GM21723 (cell line): ENCODE measurements at regions not wholly inside any gene's neighbourhood (a gene's known extent, or its start where the extent isn't known, plus 50 kb on each side); places are given as distances from the start of the nearest gene placed in this dataset.

Source experiments
- ATAC-seq: cut with Tn5 transposase; IDR thresholded peaks from one replicate; pipeline ENCODE4 v1.9.1; 2021; ENCODE audit warnings: mild to moderate bottlenecking, moderate library complexity; ENCODE audit not compliant: unreplicated experiment

DNA sequence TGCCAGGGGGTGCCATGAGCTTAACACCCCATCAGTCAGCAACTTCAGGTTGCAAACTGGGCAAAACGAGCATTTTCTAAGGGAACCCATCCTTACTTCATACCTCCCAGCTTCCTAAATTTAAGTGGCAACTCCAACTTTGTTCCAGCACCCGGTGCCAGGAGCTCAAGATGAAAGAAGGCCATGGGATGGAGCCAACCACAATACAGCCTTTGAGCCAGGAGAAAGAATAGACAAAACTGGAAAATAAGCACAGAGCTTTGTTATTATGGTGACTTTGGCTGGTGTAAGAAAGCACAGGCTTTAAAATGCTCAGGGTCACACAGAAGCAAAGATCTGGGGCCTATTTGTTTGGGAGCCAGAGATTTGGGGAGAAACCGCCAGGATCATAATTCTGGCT, 388.7 kb upstream of the MGMT start:
- ATAC-seq = no peak

DNA sequence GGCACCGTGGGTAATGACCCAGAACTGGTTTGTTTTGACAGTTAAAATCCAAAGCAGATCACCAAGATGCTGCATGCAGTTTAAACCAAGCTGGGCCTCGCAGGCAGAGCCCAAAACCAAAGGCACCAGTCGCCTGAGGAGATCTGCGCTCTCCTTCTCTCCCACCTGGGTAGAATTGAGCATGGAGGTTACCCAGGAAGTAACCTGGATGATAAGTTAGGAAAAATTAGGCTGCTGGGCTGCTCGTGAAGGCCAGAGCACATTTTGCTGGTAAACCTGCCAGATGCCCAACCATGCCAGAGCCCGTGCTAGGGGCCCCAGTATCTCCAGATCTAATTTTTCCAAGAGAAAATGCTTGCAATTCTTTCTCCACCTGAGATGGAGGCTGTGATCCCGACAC, 388.3 kb upstream of the MGMT start:
- ATAC-seq = no peak

DNA sequence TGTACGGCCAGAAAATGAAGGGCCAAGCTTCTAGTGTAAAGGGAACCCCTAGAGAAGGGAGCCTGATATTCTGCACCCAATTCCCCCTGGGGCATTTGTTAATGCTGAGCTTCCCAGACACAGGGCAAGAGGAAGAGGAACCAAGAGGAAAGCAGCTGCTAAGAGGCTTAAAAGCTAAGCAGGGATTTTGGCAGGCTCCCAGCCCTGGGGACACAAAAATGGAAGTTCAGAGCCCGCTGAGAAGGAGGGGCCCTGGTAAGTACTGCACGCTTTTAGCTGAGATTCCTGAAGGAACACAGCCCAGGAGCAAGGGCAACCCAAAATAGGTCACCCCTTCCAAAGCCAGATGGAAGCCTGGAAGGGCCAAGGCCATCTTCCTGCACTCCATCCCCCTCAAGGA, 387.3 kb upstream of the MGMT start:
- ATAC-seq = no peak

DNA sequence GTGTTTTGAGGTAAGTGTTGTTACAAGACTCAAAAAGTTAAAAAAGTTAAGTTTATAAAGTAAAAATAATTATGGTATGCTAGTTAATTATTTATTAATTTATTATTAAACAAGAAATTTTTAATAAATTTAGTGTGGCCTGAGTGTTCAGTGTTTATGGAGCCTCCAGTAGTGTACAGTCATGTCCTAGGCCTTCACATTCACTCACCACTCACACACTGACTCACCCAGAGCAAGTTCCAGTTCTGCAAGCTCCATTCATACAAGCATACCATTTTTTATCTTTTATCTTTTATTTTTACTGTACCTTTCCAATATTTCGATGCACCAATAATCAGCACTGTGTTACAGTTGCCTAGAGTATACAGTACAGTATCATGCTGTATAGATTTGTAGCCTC, 381.2 kb upstream of the MGMT start:
- no peak for ATAC-seq

DNA sequence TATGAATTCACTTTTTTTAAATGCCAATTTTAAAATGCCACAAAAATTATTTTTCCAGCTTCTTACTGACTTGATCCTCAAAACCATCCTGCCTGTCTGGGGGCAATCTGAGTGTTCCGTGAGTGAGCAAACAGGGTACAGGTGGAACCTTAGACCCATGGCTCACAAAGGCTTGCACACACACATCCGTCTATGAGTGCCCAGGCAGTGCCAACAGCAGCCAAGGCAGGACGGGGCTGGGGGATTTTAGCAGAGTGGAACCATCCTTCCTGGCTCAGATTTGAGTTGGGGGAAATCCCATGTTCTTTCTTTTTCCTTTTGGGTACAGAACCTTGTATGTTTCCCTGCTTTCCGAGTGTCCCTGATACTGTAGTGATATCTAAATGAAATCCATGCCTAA, 377.7 kb upstream of the MGMT start:
- ATAC-seq = no peak

DNA sequence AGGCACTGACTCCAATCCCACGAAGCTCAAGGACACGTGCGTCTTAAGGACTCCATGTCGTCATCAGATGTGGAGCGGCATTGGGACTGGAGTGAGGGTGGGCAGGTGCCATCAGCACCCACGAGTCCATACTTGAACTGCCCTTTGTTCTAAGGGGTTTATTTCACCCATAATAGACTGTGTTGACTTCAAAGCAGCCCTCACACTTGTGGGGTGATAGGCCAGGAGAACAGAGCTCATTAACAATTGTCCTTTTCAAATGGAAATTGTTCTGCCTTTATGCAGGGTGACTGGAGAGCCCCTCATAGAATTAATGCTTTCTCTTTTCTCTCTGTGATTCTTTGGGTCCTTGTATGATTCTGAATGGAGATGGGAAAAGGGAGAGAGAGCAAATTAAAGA, 376.9 kb upstream of the MGMT start:
- no peak for ATAC-seq

DNA sequence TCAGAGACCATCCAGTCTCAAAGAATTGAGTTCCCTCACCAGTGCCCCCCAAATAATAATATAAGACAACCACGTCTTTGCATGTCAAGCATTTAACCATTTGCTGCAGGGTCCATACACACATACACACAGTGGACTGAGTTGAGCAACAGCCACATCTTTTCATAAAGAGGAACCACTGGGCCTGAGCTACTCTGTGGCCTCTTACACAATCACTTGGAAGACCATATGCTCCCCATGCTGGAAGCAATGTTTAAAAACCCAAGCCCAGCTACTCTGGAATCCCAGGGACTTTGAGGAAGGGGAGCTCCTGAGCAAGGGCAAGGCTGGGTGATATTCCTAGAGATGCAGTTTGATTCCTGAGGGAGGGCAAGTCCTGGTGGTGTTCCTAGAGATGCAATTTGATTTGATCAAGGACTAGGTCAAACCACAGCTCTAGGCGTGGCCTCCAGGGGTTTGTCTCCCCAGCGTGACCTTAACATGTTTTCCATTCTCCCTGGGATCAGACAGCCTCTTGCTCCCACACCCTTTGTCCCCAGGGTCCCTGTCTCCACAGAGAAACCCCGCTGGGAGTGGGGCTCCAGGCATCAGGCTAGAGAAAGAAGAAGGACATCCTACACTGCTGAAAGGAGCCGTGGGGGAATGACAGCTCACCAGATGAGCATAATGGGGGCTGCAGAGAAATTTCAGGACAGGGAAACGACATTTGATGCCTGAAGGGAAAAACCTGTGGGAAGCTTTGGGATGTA, 376.2 kb upstream of the MGMT start:
- no peak for ATAC-seq

DNA sequence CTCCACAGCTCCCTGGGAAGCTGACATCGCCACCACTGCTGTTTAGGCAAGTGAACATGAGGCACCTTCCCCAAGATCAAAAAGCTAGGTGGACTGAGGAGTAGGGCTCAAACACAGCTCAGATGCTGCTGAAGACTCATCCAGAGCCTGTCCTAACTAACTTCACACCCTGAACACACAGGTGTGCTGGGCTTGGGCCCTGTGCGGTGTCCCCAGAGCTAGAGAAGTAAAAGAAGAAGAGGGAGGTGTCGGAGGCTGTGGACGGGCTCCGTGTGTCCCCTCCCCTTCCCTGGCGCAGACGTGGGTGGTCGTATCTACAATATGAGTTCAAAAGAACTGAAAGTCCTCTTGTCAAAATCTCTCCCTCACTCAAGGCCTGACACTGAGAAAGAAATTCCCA, 373.4 kb upstream of the MGMT start:
- no peak for ATAC-seq

DNA sequence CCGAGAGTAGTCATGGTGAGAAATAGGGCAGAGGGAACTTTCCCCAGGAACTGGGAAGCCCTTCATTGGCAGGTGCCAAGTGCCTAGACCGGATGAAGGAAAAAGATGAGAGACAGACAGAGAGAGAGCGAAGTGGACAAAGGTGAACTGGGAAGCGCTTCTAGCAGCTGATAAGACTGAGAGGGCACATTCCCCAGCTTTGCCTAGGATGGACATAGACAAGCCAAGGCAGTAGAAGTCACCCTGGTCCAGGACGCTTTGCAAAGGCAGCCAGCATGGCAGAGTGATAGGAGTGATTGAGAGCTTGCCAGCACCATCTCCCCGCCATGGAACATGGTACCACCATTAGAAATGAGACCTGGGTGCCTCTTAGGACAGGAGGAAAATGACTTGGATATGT, 372.8 kb upstream of the MGMT start:
- no peak for ATAC-seq

DNA sequence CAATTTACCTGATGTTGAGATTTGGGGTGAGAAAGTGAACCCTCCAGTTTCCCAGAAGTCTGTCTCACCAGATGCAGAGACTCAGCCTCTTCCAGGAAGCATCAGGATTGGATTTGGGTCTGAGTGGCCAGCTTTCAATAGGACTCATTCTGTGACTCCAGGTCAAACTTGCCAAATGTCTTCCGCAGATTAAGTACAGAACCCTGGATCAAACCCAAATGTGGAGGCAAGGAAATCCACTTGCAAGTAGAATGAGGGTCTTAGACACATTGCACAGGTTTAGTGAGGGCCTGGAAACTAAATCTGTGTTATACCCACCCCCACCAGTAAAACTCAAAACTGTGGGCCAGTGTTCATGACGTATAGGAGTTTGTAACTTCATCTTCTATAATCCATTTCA, 372.2 kb upstream of the MGMT start:
- ATAC-seq = no peak

DNA sequence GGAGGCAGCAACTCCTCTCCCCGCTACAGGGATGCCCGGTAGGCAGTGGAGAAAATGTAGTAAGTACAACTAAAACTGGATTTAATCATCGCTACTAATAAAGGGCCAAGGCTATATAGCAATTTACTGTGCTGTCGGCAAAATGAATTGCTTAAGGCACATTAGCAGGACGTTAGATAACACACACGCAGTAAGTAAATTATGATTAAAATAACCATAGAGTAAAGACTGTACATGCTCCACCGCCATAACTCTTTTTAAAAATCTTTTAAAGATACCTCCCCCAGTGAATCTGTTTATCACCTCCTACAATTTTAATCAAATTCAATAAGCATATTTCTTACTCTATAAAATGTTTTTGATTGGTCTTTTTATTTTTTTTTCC, 371.4 kb upstream of the MGMT start:
- ATAC-seq = no peak

DNA sequence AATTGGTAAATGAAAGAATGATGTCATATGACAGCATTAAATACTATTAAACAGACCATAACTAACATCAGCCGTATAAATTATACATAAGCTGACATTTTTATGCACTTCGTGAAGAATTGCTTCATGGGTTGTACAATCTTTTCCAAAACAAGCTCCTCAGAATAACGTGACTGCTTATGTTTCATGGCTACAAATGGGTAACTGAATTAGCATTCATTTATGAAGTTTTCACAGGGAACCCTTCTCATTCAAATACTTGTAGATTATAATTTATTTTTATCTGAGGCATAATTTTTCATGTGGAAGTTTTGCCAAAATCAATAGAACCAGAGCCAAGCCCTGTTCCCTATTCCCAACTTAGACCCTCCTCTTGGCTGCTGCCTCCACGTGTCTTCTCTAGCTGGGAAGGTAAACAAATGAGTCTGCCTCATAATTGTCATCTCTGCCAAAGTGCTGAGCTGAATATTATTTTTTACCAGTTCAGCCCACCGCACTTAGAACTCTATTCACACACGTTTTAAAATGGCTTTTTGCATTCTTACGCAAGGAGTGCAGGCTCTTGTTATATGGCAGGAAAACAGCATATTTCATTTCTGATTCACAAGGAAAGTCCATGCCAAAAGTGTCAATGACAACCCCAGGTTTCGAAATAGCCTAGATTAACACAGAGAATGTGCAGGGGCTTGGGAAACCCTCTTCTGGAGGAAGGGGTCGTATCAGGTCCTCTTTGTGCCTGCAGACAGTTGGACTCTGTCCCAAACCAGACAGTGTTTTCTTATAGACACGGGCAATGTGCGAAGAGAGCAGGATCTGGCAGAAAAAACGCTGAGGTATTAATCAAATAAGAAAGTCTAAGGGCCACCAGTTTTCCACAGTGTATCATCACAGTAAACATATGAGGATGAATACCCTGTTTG, 370.7 kb upstream of the MGMT start:
- ATAC-seq = no peak

DNA sequence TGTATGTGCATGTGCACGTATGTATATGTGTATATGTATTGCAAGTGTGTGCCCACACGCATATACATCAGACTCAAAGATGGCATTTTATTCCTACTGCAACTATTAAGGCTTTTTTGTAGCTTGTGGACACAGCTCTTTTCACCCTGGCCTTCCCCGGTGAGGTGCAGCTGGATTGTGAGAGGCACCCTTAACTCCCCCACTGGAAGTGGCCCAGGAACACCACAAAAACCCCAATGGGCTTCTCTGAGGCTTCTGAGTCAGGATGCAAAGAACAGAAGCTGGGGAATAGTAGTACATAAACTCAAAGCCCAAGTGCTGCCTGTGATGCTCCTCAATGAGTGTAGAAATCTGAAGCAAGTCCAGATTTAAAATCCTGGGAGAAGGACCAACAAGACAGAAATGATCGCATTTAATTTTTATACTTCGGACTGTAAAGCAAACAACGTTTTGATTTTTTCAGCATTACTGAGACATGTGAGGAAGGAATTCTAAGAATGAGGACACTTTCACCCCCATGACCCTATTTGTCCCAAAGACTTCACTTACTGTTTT, 369.2 kb upstream of the MGMT start:
- ATAC-seq = no peak

DNA sequence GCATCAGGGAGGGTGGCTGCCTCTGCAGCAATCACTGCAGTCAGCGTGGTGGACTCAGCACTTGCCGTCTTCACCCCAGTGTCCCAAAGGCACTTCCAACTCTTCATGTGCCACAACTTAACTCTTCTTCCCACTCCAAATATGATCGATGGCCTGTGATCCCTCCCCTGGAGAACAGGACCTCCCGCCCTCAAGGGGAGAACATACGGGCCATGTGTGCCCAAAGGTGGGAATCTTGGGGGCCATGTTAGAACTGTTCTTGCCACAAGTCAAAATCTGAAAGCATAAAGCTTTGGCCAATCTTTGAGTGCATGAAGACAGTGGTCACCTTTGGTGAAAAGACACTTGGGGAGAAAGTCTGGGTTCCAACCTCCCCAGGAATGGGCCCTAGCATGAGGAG, 368.5 kb upstream of the MGMT start:
- ATAC-seq = no peak

DNA sequence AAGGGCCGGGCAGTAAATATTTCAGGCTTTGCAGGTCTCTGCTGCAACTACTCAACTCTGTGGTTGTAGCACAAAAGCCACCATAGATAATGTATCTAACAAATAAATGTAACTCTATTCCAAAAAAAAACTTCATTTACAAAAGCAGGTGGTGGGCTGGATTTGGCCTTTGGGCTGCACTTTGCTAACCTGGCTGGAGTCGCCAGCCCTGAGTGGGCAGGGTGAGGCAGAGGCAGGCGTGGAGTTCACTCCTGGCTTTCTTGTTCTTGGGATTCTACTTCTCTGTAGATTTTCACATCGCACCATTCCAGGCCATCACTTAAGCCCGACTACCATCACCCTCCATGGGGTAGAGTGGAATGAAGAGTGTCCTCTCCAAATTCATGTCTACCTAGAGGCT, 367.6 kb upstream of the MGMT start:
- ATAC-seq = no peak

DNA sequence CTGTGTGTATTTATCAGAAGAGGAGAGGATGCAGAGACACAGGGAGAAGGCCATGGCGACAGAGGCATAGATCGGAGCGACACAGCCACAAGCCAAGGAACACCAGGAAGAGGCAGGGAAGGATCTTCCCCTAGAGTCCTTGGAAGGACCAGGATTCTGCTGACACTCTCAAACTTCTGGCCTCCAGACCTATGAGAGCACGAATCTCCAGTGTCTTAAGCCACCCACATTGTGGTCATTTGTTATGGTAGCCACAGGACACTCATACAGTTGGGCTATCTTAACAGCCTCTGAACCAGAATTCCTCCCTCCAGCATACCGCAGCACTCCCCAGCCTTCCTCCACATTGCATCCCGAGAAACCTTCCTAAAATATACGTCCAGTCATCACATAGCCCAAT, 367.0 kb upstream of the MGMT start:
- ATAC-seq = no peak

DNA sequence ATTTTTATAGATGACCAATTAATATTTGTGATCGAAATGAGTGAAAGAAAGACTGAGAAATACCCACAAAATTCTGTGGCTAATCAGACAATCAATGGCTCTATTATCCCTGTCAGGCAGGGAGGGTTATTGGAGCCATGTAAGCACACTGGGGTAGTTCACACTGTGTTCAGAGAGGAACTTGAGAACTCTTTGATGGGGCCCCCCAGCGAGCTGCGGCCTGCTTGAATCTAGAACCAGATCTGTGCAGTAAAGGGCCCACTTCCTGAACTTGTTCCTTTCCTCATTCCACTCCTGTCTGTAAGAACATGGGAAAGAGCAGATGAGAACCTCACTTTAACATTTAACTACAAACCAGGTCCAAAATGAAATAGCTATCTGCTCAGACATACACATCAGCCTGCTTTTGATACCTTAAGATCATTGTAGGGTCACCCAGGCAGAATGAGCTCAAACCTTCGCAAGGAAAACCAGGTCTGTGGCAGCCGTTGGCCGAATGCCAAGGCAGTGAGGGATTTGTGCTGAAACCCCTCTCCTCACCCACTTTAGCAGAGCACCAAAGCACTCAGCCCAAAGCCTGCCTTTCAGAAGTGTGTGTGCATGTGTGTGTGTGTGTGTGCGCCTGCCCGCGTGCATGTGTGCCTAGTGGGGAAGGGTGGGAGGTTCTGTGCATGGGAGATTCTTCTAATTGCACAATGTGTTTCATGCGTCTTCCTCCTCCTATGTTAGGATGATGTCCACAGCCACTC, 365.6 kb upstream of the MGMT start:
- ATAC-seq = no peak

DNA sequence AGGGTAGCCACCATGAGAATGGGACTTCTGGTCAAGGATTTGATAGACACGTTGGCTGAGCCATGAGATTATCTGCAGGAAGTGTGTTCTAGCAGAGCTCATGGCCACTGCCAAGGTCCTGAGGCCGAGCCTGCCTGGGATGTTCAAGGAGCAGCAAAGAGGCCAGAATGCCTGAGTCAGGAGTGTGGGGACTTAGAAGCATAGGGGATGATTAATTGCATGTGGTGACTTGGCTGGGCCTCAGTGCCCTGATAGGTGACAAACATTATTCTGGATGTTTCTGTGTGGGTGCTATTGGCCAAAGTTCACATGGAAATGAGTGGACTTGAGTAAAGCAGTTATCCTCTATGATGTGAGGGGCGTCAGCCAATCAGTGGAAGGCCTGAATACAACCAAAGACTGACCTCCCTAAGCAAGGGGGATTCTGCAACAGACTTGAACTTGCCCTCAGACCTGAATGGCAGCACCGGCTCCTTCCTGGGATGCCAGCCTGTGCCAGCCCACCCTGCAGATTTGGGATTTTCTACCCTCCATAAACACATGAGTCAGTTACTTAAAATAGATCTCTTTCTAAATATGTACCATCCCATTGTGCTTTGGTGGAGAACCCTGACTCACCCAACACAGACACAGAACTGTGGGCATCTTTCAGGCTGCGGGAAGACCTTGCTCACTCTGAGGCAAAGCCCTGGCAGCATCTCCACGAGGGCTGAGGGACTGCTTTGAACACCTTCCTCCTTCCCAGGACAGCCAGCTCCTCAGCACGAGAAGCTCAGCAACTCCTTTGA, 363.9 kb upstream of the MGMT start:
- ATAC-seq = no peak

DNA sequence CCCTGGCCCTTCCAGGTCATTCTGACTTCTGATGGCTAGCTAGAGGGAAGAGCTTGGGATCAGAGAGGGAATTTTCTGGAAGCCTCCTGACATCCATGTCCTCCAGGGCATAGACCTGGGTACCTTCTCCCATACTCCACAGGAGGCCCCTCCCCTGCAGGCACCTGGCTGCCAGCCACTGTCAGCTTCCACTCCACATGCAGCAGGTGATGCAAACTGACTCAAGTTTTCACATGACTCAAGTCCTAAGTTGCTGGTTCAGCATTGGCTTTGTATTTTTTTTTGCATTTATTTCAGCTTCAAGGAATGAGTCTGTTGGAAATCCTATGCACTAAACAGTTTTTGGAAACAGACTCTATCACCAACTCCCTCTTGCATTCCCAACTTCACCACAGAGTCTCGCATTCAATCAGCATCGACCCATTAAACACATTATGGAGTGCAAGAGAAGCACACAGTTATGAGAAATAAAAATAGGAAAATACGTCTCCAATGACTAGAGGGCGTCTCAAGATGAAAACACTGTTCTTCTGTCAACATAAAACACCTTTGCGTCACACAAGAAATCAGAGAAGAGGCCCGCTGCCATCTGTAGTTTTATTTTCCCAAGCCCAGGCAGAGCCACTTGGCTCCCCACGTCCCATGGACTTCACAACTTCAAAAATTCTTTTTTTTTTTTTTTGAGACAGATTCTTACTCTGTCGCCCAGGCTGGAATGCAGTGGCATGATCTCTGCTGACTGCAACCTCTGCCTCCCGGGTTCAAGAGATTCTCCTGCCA, 362.6 kb upstream of the MGMT start:
- ATAC-seq = no peak

DNA sequence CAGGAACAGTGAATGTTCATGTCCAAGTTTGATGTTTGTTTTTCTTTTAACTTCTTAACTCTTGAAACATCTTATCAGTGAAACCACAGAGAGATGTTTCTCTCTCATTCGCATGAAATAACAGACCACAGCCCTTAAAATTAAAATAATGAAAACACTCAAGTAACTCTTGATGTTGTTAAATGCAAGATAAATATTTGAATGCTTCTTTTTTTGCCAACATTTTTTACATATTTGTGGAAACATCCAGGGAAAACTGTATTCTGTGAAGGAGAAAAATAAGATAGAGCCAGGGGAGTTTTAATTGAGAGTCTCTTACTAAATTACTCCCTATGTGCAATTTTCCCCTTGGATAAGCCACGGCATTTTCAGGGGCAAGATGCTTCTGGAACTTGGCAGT, 361.8 kb upstream of the MGMT start:
- ATAC-seq = no peak
